Stimulated activated CD4-positive, alpha-beta T cell treated with anti-CD3 and anti-CD28 coated beads, Interleukin-15, amount 100 ng/mL, for 24 hours (primary cell): ENCODE measurements at regions not wholly inside any gene's neighbourhood (a gene's known extent, or its start where the extent isn't known, plus 50 kb on each side); places are given as distances from the start of the nearest gene placed in this dataset.
"Not testable (repeated sequence)": the region's sequence is repeated elsewhere in the genome, so short reads cannot be mapped to it uniquely, and the experiment has no call there.

ENCODE experiments used
- DNase-seq: peaks from one replicate; pipeline ENCODE4 v3.0.0-alpha.2; 2020

GRCh38 chr10:3658766-3659165 is 126.2 kb downstream of the KLF6 start:
- DNase-seq = no peak

DNA sequence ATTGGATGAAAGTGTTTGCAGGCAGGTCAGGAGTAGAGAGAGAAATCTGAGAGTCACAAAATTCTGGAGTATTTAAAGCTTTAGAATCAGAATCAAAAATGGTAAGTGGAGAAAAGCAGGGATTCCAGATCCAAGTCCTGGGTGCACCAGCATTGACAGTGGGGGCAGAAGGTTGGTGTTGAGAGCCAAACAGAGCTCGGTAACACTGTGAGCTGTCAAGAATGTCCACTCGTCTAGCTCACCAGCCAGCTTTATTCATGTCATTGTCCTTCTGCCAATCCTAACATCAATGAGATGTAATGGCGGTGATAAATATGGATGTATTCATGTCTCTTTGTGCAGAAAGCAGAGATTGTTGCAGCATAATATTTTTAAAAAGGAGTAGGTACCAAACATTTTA is 128.8 kb downstream of the KLF6 start:
- no peak for DNase-seq

- no peak for DNase-seq
Measured at GRCh38 chr10:3655528-3655927, 129.5 kb downstream of the KLF6 start.

- DNase-seq = no peak
Measured at GRCh38 chr10:3654980-3655379, 130.0 kb downstream of the KLF6 start.

GRCh38 chr10:3654496-3654895 is 130.5 kb downstream of the KLF6 start:
- no peak for DNase-seq

- not testable (repeated sequence) for DNase-seq
Measured at GRCh38 chr10:3653303-3653702, 131.7 kb downstream of the KLF6 start.

GRCh38 chr10:3652886-3653285 is 132.1 kb downstream of the KLF6 start:
- DNase-seq = peak; percentile 69

- DNase-seq = no peak
Measured at GRCh38 chr10:3651969-3652653, 132.9 kb downstream of the KLF6 start.

DNA sequence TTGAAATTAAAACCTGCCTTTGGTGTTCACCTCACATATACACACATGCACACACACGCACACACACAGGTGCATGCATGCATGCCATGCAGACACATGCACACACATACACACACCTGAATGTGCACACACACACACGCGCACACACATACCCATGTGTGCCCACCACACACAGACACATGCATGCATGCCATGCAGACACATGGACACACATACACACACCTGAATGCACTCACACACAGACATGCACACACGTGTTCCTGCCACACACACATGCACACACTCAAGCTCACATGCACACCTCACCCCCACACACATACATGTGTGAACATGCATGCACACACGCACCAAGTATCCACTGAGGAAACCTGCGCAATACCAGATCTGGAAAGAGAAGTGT is 136.4 kb downstream of the KLF6 start:
- no peak for DNase-seq

- no peak for DNase-seq
Measured at GRCh38 chr10:3648170-3648569, 136.8 kb downstream of the KLF6 start.

GRCh38 chr10:3647074-3647473 is 137.9 kb downstream of the KLF6 start:
- DNase-seq = no peak

DNA sequence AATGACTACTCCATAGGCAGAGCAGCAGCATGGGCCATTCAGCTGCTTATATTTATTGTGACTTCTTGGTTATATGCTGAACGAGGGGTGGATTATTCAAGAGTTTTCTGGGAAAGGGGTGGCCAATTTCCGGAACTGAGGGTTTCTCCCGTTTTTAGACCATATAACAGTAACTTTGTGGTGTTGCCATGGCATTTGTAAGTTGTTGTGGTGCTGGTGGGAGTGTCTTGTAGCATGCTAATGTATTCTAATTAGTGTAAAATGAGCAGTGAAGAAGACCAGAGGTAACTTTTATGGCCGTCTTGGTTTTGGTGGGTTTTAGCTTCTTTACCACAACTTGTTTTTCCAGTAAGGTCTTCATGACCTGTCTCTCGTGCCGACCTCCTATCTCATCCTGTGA is 139.6 kb downstream of the KLF6 start:
- DNase-seq = no peak

GRCh38 chr10:3640816-3641215 is 144.2 kb downstream of the KLF6 start:
- DNase-seq = no peak

GRCh38 chr10:3639546-3639945 is 145.5 kb downstream of the KLF6 start:
- DNase-seq = no peak

DNA sequence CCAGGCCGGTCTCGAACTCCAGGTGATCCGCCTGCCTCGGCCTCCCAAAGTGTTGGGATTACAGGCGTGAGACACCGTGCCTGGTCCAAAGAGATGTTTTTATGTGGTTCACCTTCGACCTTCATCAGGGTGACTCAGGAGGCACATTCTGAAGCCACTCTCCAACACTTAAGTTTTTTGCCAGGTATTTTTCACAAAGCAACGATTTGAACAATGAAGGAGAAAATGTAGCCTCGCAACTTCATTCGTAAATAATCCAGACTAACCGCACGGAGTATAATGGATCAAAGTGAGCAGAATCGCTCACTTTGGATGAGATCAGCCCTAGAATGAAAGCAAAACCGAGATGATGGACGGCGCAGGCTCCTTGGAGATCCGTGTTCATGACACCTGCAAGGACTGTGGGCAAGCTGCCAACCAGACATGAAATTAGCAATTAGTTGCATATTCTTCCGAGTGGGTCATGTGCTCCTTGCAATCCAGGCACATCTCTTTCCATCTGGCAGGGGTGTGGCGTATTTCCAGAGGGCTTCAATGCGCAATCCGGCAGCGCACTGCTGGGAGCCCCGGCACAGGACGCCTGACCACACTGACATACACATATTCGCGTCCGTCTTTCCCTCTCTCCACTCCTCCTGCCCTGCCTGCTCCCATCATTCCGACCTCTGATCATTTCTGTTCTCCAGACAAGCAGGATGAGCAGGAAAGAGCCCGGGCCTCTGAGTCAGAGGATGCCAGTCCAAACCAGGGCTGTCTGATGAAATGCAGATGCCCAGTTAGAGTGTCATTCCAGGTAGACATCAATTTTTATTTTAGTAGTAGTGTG is 148.4 kb downstream of the KLF6 start:
- DNase-seq = no peak

DNA sequence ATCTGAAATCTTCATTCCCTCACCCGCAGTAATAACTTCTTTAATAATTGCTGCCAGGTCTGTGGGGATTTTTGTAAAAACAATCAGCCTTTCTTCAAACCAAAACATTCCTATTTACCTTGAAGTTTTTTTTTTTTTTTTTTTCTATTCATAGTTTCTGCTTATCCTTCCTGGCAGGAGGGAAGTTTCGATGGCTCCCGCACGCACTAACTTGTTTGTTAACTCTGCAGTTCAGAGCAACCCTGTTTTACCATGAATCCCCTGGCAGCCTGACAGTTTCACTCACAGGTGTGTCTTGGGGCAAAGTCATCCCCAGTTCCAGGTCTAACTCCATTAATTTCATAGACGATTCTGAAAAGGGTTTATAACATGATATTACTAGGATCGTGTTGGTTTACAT is 149.3 kb downstream of the KLF6 start:
- no peak for DNase-seq

DNA sequence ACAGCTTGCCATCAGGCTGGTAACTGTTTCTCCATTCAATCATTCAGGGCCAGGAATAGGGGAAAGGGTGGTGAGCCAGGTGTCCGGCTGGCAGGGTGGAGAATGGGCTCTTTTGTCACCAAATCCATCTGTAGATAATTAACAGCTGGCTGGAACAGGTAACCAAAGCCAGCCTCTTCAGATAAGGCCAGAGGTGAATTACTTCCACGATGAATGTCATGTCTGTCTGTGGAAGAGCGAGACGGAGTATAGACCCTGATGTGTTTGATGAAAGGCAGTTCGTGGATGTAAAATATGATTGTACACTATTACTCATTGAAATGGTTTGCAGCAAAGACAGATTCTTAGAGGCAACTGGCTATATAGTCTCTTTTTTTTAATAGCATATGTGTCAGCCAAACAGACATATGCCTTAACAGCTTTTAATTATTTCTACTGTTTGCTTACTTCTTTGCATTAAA is 149.8 kb downstream of the KLF6 start:
- DNase-seq = no peak

GRCh38 chr10:3634646-3635045 is 150.4 kb downstream of the KLF6 start:
- not testable (repeated sequence) for DNase-seq

- DNase-seq = no peak
Measured at GRCh38 chr10:3631701-3632330, 153.2 kb downstream of the KLF6 start.

DNA sequence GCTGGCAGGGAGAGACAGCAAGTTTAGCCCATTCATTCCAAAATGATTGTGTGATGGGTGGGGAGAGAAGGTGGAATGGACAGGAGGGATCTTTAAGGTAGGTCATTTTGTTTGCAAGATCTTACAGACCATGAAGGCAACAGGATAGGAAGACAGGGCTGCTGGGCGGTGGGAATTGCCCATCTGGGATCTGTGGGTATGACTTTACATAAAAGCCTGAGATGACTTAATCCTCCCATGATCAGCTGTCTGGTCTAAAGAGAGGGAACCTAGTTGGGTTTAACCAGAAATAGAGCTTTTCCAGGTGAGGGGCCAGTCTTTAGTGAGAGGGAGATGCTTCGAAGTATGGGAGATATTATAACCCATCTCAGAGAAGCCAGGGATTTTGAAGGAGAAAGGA is 153.7 kb downstream of the KLF6 start:
- no peak for DNase-seq

DNA sequence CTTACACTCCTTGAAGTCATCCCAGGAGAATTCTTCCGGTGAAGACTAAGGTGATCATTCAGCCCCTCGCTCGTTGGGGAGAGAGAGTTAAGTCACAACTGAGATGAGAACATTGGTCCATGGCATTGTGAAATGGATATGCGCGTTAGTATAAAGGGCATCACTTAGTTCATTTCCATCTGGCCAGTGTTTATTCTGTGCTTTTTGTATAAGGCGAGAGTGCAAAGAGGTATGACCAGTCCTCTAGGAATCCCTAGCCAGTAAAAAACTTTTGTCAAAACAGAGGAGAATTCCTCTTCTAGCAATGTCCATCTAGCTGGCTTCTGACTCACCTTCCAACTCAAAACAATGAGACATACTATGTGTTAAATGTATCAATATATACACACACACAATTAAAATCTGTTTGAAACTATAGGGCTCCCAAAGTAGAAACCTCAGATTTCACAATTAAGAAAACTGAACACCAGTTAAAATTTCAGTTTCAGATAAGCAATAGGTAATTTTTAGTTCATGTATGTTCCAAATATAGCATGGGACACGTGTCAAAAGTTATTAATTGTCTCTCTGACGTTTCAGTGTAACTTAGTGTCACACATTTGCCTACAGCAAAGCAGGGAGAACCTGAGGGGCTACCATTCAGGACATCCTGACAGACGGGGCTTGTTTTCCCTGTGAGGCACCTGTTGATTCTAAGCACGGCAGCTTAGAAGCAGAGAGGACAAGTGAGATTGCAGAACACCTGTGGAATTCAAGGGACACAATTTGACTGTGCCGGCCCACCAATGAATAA is 158.9 kb downstream of the KLF6 start:
- no peak for DNase-seq

DNA sequence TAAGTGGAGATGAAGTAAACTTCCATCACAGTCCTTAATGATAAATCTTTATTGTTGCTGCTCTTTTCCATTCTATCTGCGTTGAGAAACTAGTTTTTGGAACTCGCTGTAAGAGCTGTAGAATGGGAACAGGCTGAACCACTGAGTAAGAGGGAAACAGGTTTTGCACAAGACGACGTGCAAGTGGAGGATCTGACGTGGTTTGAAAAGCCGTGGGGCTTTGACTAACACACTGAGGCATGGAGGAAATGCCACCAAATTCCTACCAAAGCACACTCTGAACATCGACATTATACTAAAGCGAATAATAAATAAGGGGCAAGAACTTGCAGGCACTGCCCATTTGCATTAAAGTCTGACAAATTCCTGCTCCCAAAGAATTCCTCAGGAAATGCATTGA is 160.6 kb downstream of the KLF6 start:
- DNase-seq = peak; percentile 15

DNA sequence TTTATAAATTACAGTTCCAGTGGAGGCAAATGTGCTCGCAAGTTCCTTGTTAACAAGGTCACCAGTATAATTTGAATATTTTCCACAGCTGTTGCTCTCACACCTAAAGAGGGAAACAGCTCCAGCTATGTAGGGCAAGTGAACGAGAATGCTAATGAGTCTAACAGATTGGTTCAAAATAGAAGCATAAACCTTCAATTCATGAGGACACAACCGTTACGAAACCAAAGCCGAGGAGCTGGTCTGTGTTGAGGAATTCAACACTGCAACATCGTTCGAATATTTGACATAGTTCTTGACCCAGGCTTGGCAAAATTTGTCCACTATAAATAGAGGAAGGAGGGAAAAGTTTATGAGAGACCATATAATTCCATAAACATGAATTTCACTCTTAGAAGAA is 161.3 kb downstream of the KLF6 start:
- no peak for DNase-seq
